ENCODE measurements at regions not wholly inside any gene's neighbourhood (a gene's known extent, or its start where the extent isn't known, plus 50 kb on each side); places are given as distances from the start of the nearest gene placed in this dataset.

DNA sequence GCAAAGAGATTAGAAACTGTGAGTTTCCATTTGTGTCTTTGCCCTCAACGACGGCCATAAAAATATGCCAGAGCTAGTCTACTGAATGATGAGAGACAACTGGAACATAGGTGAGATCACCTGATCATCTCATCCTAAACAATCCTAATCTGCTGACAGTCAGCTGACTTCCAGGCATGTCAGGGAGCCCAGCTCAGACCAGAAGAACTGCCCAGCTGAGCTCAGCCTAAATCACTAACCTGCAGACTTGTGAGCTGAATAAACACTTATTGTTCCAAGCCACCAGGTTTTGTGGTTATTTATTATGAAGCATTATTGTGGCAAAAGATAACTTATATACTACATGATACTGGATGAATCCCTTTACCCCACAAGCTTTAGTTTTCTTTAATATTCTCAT, 118.9 kb upstream of the PLEKHG7 start (continued):
- TF ChIP-seq, protein P1, sequence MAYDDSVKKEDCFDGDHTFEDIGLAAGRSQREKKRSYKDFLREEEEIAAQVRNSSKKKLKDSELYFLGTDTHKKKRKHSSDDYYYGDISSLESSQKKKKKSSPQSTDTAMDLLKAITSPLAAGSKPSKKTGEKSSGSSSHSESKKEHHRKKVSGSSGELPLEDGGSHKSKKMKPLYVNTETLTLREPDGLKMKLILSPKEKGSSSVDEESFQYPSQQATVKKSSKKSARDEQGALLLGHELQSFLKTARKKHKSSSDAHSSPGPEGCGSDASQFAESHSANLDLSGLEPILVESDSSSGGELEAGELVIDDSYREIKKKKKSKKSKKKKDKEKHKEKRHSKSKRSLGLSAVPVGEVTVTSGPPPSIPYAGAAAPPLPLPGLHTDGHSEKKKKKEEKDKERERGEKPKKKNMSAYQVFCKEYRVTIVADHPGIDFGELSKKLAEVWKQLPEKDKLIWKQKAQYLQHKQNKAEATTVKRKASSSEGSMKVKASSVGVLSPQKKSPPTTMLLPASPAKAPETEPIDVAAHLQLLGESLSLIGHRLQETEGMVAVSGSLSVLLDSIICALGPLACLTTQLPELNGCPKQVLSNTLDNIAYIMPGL (CRISPR knock-in tag; IDR thresholded peaks at IDR 0.05; ENCODE audit: borderline replicate concordance) = no peak
- TF ChIP-seq CBX2 (IDR thresholded peaks at IDR 0.05; ENCODE audit: borderline replicate concordance, low read depth) (no peak), JUN (IDR thresholded peaks at IDR 0.05) (no peak)

DNA sequence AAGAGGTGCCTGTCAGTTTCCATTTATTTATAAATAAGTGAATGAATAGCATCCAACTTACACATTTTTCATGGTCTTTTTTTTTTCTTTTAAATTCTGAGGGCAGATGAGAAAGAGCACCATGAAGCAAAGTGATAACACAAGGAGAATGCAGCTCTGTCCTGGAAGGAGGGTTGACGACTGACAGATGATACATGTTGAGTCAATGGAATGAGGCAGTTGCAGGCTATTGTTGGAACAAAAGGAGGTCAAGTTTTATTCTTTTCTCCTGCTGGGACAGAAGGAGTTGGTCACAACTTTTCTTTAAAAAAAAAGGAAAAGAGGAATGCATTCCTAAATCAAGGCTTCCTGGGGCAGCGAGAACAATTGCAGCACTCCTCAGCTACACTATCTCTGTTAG, 119.9 kb upstream of the PLEKHG7 start:
- Histone ChIP-seq H3K4me3 (no peak overlapping the region), H3K9me3 (peaks cover 10% of the 10 kb centered on the region; the same call in 1 of the 3 replicates), H3K4me2 (no peak overlapping the region), H3K4me1 (no peaks in the 10 kb centered on the region), H3K27ac (no peak overlapping the region)
- DNase-seq (ENCODE audit: low read depth in 1 of 2, low spot score in 1 of 2) = no peak
- ChIA-PET POLR2A (interaction anchor here (0.6 kb wide), 1 partner anchor 459 kb away, joined by 4 read pairs; no protein-coding TSS in a partner anchor), CTCF (interaction anchor here (0.7 to 1.6 kb wide), 7 partner anchors 12 to 1200 kb away, joined by 3 to 7 read pairs (median 3); no protein-coding TSS in a partner anchor)
- no peak for FAIRE-seq
- TF ChIP-seq, protein P2, sequence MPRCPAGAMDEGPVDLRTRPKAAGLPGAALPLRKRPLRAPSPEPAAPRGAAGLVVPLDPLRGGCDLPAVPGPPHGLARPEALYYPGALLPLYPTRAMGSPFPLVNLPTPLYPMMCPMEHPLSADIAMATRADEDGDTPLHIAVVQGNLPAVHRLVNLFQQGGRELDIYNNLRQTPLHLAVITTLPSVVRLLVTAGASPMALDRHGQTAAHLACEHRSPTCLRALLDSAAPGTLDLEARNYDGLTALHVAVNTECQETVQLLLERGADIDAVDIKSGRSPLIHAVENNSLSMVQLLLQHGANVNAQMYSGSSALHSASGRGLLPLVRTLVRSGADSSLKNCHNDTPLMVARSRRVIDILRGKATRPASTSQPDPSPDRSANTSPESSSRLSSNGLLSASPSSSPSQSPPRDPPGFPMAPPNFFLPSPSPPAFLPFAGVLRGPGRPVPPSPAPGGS (IDR thresholded peaks at IDR 0.05) = no peak
- no peak for TF ChIP-seq ATOH8 (CRISPR knock-in tag; IDR thresholded peaks at IDR 0.05; ENCODE audit: low read depth)
- TF ChIP-seq ELK1 (IDR thresholded peaks at IDR 0.05; ENCODE audit: low read depth, low read length) = no peak
- no peak for TF ChIP-seq RCOR1 (IDR thresholded peaks at IDR 0.05; ENCODE audit: low read depth, low read length)
- TF ChIP-seq RARB (CRISPR knock-in tag; IDR thresholded peaks at IDR 0.05) = no peak
- no peak for TF ChIP-seq HEYL (CRISPR knock-in tag; IDR thresholded peaks at IDR 0.05)
- TF ChIP-seq, protein P3, sequence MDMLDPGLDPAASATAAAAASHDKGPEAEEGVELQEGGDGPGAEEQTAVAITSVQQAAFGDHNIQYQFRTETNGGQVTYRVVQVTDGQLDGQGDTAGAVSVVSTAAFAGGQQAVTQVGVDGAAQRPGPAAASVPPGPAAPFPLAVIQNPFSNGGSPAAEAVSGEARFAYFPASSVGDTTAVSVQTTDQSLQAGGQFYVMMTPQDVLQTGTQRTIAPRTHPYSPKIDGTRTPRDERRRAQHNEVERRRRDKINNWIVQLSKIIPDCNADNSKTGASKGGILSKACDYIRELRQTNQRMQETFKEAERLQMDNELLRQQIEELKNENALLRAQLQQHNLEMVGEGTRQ (IDR thresholded peaks at IDR 0.05) = no peak
- TF ChIP-seq MAX (IDR thresholded peaks at IDR 0.05) = no peak
- TF ChIP-seq, protein P4, sequence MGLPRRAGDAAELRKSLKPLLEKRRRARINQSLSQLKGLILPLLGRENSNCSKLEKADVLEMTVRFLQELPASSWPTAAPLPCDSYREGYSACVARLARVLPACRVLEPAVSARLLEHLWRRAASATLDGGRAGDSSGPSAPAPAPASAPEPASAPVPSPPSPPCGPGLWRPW (IDR thresholded peaks at IDR 0.05) = no peak
- no peak for TF ChIP-seq POLR2A (IDR thresholded peaks at IDR 0.05; ENCODE audit: low read length)
- no peak for TF ChIP-seq TFCP2L1 (CRISPR knock-in tag; IDR thresholded peaks at IDR 0.05)
- TF ChIP-seq TP53 (CRISPR knock-in tag; IDR thresholded peaks at IDR 0.05) = no peak
- no peak for ATAC-seq
- 67% methylated on average over 2 of the region's 2 CpGs for WGBS (ENCODE audit: missing lambda C conversion rate)

DNA sequence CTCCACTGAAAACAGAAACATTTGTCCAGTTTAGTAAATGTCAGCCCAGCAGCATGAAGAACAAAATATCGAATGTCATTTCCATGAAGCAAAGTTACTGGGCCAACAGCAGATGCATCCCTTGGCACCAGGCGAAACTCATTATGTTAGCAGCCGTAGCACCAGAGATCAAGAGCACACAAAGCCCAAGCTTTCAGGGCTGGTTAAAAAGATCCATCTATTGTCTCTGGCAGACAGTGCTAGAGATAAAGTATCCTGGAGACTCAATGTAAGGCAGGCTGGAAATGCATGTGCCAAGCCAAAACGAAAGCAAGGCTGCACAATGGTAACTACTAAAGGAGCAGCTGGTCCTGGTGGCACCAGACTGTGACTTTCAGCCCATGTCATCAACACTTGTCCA, 120.3 kb upstream of the PLEKHG7 start:
- Histone ChIP-seq H3K27ac (peak overlapping the region in 1 of 2 experiments; percentile 14; a peak in 1 of 6 replicates), H3K4me2 (no peak overlapping the region), H3K4me3 (no peak overlapping the region), H3K9me3 (peaks cover 10% of the 10 kb centered on the region; the same call in 1 of the 3 replicates), H3K4me1 (no peaks in the 10 kb centered on the region)
- ChIA-PET CTCF (interaction anchor here (0.5 to 1.6 kb wide), 5 partner anchors 11 to 1228 kb away, joined by 3 to 7 read pairs (median 4); no protein-coding TSS in a partner anchor), POLR2A (no interaction called here)
- 65% methylated on average over 4 of the region's 4 CpGs for WGBS (ENCODE audit: missing lambda C conversion rate)
- TF ChIP-seq HOXB5 (CRISPR knock-in tag; IDR thresholded peaks at IDR 0.05) = no peak
- FAIRE-seq (no peak), DNase-seq (ENCODE audit: low read depth in 1 of 2, low spot score in 1 of 2) (no peak), ATAC-seq (no peak)

Data from A549 (cell line).